GM18505 (cell line): ENCODE measurements at regions not wholly inside any gene's neighbourhood (a gene's known extent, or its start where the extent isn't known, plus 50 kb on each side); places are given as distances from the start of the nearest gene placed in this dataset.

Source experiments
- ATAC-seq: cut with Tn5 transposase; IDR thresholded peaks from one replicate; pipeline ENCODE4 v1.9.1; 2021; ENCODE audit not compliant: unreplicated experiment
- POLR2A ChIP-seq: IDR thresholded peaks from 4 replicates; pipeline ENCODE4 v1.6.1; 2011; ENCODE audit warnings: borderline replicate concordance; ENCODE audit not compliant: insufficient read depth, insufficient read length; ENCODE audit errors: extremely low read depth

GRCh38 chr1:188427642-188428041, 1598.9 kb downstream of the PLA2G4A start:
- ATAC-seq = no peak
- no peak for TF ChIP-seq POLR2A

- no peak for TF ChIP-seq POLR2A
- ATAC-seq = no peak
These were observed 1600.6 kb downstream of the PLA2G4A start for GRCh38 chr1:188429386-188429785.

GRCh38 chr1:188432427-188432826, 1603.7 kb downstream of the PLA2G4A start:
- no peak for TF ChIP-seq POLR2A
- no peak for ATAC-seq

GRCh38 chr1:188433425-188433824, 1604.7 kb downstream of the PLA2G4A start:
- no peak for TF ChIP-seq POLR2A
- no peak for ATAC-seq

DNA sequence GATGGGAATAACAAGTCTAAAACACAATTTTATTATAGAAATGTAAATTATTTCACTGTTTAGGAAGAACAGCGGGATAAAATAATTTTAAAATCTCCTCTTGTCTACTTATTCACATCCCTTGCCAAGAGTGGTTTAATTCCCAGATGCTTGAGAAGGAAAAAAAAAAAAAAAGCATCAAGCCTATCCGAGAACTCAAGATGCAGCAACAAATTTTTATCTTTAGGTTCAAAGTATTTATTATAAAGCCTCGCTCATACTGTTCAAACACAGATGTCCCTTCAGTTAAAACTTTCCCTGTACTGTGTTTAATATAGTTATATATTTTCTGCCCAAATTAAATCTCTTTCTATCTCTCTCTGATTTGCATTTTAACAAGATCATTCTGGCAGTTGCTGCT, 1615.8 kb downstream of the PLA2G4A start:
- no peak for TF ChIP-seq POLR2A
- no peak for ATAC-seq

GRCh38 chr1:188462837-188463236, 1634.1 kb downstream of the PLA2G4A start:
- TF ChIP-seq POLR2A = no peak
- ATAC-seq = no peak

- no peak for TF ChIP-seq POLR2A
- no peak for ATAC-seq
These were observed 1635.2 kb downstream of the PLA2G4A start for GRCh38 chr1:188463919-188464318.

DNA sequence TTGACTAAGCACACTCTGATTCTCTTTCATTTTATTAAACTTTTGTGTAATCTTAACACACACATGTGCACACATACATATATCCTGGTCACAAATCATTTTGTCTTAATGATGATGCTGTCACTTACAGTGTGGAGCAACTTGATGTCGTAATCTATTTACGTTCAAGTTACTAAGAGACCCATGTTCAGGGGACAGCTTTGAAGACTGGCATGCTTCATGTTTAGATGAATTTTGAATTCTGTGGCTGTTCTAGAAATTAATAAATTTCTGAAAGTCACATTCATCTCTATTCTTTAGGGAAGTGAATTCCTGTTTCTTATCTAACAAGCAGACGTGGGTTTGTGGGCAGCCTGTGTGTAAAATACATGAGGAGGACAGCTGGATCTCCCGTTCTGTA, 1637.8 kb downstream of the PLA2G4A start:
- TF ChIP-seq POLR2A = no peak
- ATAC-seq = no peak

GRCh38 chr1:188476606-188477005, 1647.9 kb downstream of the PLA2G4A start:
- no peak for TF ChIP-seq POLR2A
- no peak for ATAC-seq

GRCh38 chr1:188489336-188490112, 1660.8 kb downstream of the PLA2G4A start:
- ATAC-seq = no peak
- no peak for TF ChIP-seq POLR2A

DNA sequence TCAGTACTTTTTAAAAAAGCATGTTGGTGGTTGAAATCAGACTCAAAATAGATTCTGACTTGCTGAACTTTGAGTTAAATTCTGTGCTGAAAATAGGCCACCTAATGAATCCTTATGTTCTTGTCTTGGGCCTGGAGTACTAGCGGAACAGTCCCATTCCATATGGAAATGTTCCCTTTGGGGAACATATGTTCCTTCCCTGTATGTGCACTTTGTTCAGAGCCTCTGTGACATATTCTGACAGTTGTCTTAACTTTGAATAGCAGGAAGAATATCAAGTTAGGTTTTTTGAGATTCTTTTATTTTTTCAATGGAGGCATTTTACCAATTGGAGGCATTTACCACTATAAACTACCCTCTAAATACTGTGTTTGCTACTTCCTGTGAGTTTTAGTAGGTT, 1667.8 kb downstream of the PLA2G4A start:
- no peak for ATAC-seq

GRCh38 chr1:188497020-188497419, 1668.3 kb downstream of the PLA2G4A start:
- no peak for TF ChIP-seq POLR2A
- no peak for ATAC-seq

More for the DNA sequence above, 1667.8 kb downstream of the PLA2G4A start:
- no peak for TF ChIP-seq POLR2A

- ATAC-seq = no peak
- TF ChIP-seq POLR2A = no peak
These were observed 1670.9 kb downstream of the PLA2G4A start for GRCh38 chr1:188499690-188500089.

DNA sequence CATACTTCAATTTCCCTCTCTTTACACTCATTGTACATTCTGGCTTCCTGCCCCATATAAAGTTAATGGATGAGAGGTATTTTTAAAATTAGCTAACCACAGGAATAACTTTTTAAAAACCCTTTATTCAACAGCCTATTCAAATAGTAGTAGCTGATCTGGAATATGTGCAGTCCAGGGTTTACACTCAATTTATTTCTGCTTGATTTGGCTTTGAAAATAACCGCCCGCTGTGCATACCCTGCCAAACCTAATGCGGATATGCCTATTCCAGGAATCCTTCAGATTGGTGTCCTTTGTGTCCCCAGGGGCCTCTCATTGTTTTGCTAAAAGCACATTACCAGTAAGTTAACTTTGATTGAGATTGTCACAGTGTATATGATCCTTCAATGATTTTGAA, 1686.2 kb downstream of the PLA2G4A start:
- no peak for ATAC-seq
- TF ChIP-seq POLR2A = no peak
